GM23338 (cell line): ENCODE measurements at regions not wholly inside any gene's neighbourhood (a gene's known extent, or its start where the extent isn't known, plus 50 kb on each side); places are given as distances from the start of the nearest gene placed in this dataset.

Source experiments
- ATAC-seq: fragments of 200-7000 bp; cut with Tn5 transposase; 3 replicates; pipeline ENCODE4 v1.9.1; 2020
- DNase-seq: peaks from one replicate; pipeline ENCODE4 v3.0.0-alpha.2; 2015; ENCODE audit warnings: low spot score
- H2AFZ ChIP-seq: fragments of 200-600 bp; sonication (generic); 2 replicates; pipeline ENCODE4 v1.8.0; 2016; ENCODE audit warnings: antibody characterized with exemption, mild to moderate bottlenecking, moderate library complexity
- H3F3A ChIP-seq: fragments of 200-600 bp; sonication (generic); replicated peaks from 2 replicates; pipeline ENCODE4 v1.8.0; 2017; ENCODE audit warnings: antibody characterized with exemption, mixed run types, low read depth
- H3K27ac ChIP-seq: fragments of 200-600 bp; sonication (generic); 2 replicates; pipeline ENCODE4 v1.6.1; 2016; ENCODE audit warnings: low read depth
- H3K27me3 ChIP-seq: fragments of 200-600 bp; sonication (generic); 2 replicates; pipeline ENCODE4 v1.8.0; 2016; ENCODE audit warnings: mild to moderate bottlenecking, mixed run types, moderate library complexity; ENCODE audit not compliant: insufficient read depth
- H3K36me3 ChIP-seq: fragments of 200-600 bp; sonication (generic); 2 replicates; pipeline ENCODE4 v1.8.0; 2016; ENCODE audit warnings: mild to moderate bottlenecking; ENCODE audit not compliant: insufficient read depth
- H3K4me1 ChIP-seq: fragments of 200-600 bp; sonication (generic); 2 replicates; pipeline ENCODE4 v1.8.0; 2016; ENCODE audit warnings: mild to moderate bottlenecking, moderate library complexity; ENCODE audit not compliant: insufficient read depth
- H3K4me2 ChIP-seq: fragments of 200-600 bp; sonication (generic); 2 replicates; pipeline ENCODE4 v1.7.1; 2017; ENCODE audit warnings: mixed run types
- H3K4me3 ChIP-seq: fragments of 200-600 bp; sonication (generic); 2 replicates; pipeline ENCODE4 v1.6.1; 2016; ENCODE audit warnings: mixed run types
- H3K79me2 ChIP-seq: fragments of 200-600 bp; sonication (generic); replicated peaks from 2 replicates; pipeline ENCODE4 v1.8.0; 2017; ENCODE audit warnings: mild to moderate bottlenecking; ENCODE audit not compliant: insufficient read depth
- H3K9me2 ChIP-seq: fragments of 200-600 bp; sonication (generic); 2 replicates; pipeline ENCODE4 v1.8.0; 2017; ENCODE audit not compliant: insufficient read depth
- H4K20me1 ChIP-seq: fragments of 200-600 bp; sonication (generic); replicated peaks from 2 replicates; pipeline ENCODE4 v1.8.0; 2017; ENCODE audit warnings: mild to moderate bottlenecking; ENCODE audit not compliant: insufficient read depth
- H3K27ac Mint-ChIP-seq: 2 replicates; pipeline ENCODE4 v1.8.0; 2020; ENCODE audit warnings: inconsistent platforms, mild to moderate bottlenecking, moderate library complexity, mixed read lengths
- H3K27me3 Mint-ChIP-seq: 3 replicates; pipeline ENCODE4 v1.8.0; 2022; ENCODE audit warnings: low read depth, mild to moderate bottlenecking, moderate library complexity, mixed read lengths, inconsistent platforms; ENCODE audit not compliant: insufficient read depth, poor library complexity
- H3K36me3 Mint-ChIP-seq: 3 replicates; pipeline ENCODE4 v1.8.0; 2021; ENCODE audit warnings: low read depth, mild to moderate bottlenecking, inconsistent platforms, moderate library complexity, mixed read lengths
- H3K4me1 Mint-ChIP-seq: 3 replicates; pipeline ENCODE4 v1.8.0; 2020; ENCODE audit warnings: mild to moderate bottlenecking, inconsistent platforms, mixed read lengths
- H3K4me3 Mint-ChIP-seq: 3 replicates; pipeline ENCODE4 v1.8.0; 2021; ENCODE audit warnings: moderate library complexity, mild to moderate bottlenecking, inconsistent platforms, mixed read lengths
- H3K9me3 Mint-ChIP-seq: 3 replicates; pipeline ENCODE4 v1.8.0; 2020; ENCODE audit warnings: moderate library complexity, mild to moderate bottlenecking, inconsistent platforms, mixed read lengths
- CTCF ChIP-seq, 2 experiments: fragments of 200-600 bp in 1 of 2; sonication (generic) in 1 of 2; conservative IDR thresholded peaks; 2 replicates each; pipeline versions ENCODE4 v1.5.1 to v1.6.1; 2016 to 2017; ENCODE audit warnings: antibody characterized with exemption in 2 of 2, low read depth in 2 of 2, mild to moderate bottlenecking in 2 of 2, moderate library complexity in 1 of 2
- ETS1 ChIP-seq: IDR thresholded peaks from 2 replicates; pipeline ENCODE4 v1.6.1; 2016; ENCODE audit warnings: antibody characterized with exemption
- NANOG ChIP-seq: IDR thresholded peaks from 2 replicates; pipeline ENCODE4 v1.6.1; 2016; ENCODE audit warnings: antibody characterized with exemption, borderline replicate concordance
- POLR2AphosphoS5 ChIP-seq: IDR thresholded peaks from 2 replicates; pipeline ENCODE4 v1.6.1; 2016; ENCODE audit warnings: antibody characterized with exemption, low read depth
- ZNF114 ChIP-seq: fragments of 250-450 bp; sonication (Bioruptor Pico); IDR thresholded peaks from 2 replicates; pipeline ENCODE4 v1.5.0; 2020; ENCODE audit warnings: mild to moderate bottlenecking, moderate library complexity
- ZNF331 ChIP-seq: fragments of 250-450 bp; sonication (Bioruptor Pico); IDR thresholded peaks from 2 replicates; pipeline ENCODE4 v1.5.0; 2020; ENCODE audit warnings: low read depth, mild to moderate bottlenecking, moderate library complexity
- ZNF462 ChIP-seq: fragments of 250-450 bp; sonication (Bioruptor Pico); IDR thresholded peaks from 2 replicates; pipeline ENCODE4 v1.5.0; 2020; ENCODE audit warnings: mild to moderate bottlenecking, moderate library complexity

- H3K27me3 Mint-ChIP-seq, result peaks cover 11% of the 10 kb centered on the region
- ATAC-seq, result peak; percentile 67
- H3K9me2 ChIP-seq, result no peaks in the 10 kb centered on the region
- no peaks in the 10 kb centered on the region for H3K36me3 ChIP-seq
- H3K27ac Mint-ChIP-seq, result no peak overlapping the region
- peaks cover 11% of the 10 kb centered on the region for H3K4me1 ChIP-seq
- no peak overlapping the region for H2AFZ ChIP-seq
- no peaks in the 10 kb centered on the region for H3F3A ChIP-seq
- H3K27ac ChIP-seq, result no peak overlapping the region
- no peak overlapping the region for H3K4me3 Mint-ChIP-seq
- H4K20me1 ChIP-seq, result no peaks in the 10 kb centered on the region
- no peak overlapping the region for H3K4me3 ChIP-seq
- peaks cover 46% of the 10 kb centered on the region for H3K4me1 Mint-ChIP-seq
- TF ChIP-seq NANOG (no peak), ZNF462 (CRISPR knock-in tag) (no peak), ZNF331 (no peak), ZNF114 (CRISPR knock-in tag) (no peak), CTCF (conservative IDR thresholded peaks at IDR 0.05; ENCODE audit: low read depth in 2 of 2) (peak; percentile 52 to 71), POLR2AphosphoS5 (no peak), ETS1 (no peak)
- H3K27me3 ChIP-seq, result no peaks in the 10 kb centered on the region
- DNase-seq, result peak; percentile 77
- no peak overlapping the region for H3K4me2 ChIP-seq
- no peaks in the 10 kb centered on the region for H3K36me3 Mint-ChIP-seq
- no peaks in the 10 kb centered on the region for H3K9me3 Mint-ChIP-seq
- no peaks in the 10 kb centered on the region for H3K79me2 ChIP-seq
These were observed 313.9 kb upstream of the B3GAT1 start for GRCh38 chr11:134725716-134726639.
